Keratinocyte (primary cell): ENCODE measurements at regions not wholly inside any gene's neighbourhood (a gene's known extent, or its start where the extent isn't known, plus 50 kb on each side); places are given as distances from the start of the nearest gene placed in this dataset.

Experiments
- DNase-seq: peaks from one replicate; pipeline ENCODE4 v3.0.0-alpha.2; 2011; ENCODE audit warnings: low read depth, missing footprints, low spot score
- FAIRE-seq: peaks from 2 replicates; lab custom pipeline; 2011; peaks lifted over from hg19 to GRCh38; lab: Jason Lieb, UNC
- H2AFZ ChIP-seq: 2 replicates; pipeline ENCODE4 v1.6.0; 2012; ENCODE audit warnings: low read length, control low read depth, inconsistent platforms; ENCODE audit not compliant: control insufficient read depth
- H3K27ac ChIP-seq: 2 replicates; pipeline ENCODE4 v1.5.1; 2011; ENCODE audit warnings: low read length; ENCODE audit not compliant: control insufficient read depth, insufficient read depth
- H3K27me3 ChIP-seq: 3 replicates; pipeline ENCODE4 v1.6.0; 2011; ENCODE audit warnings: low read length; ENCODE audit not compliant: control insufficient read depth, insufficient read depth; ENCODE audit errors: extremely low read depth
- H3K36me3 ChIP-seq, 2 experiments: 2 replicates in 1 of 2; 3 replicates in 1 of 2; pipeline ENCODE4 v1.5.1; 2011; ENCODE audit warnings: low read length in 2 of 2, mild to moderate bottlenecking in 1 of 2; ENCODE audit not compliant: control insufficient read depth in 2 of 2, insufficient read depth in 2 of 2; ENCODE audit errors: extremely low read depth in 1 of 2
- H3K4me1 ChIP-seq: 3 replicates; pipeline ENCODE4 v1.5.1; 2011; ENCODE audit warnings: low read length; ENCODE audit not compliant: control insufficient read depth, insufficient read depth; ENCODE audit errors: extremely low read depth
- H3K4me2 ChIP-seq: 3 replicates; pipeline ENCODE4 v1.6.0; 2011; ENCODE audit warnings: low read depth, low read length; ENCODE audit not compliant: control insufficient read depth, insufficient read depth; ENCODE audit errors: extremely low read depth
- H3K4me3 ChIP-seq, 3 experiments: fragments of 200-600 bp in 1 of 3; sonication (generic) in 1 of 3; 2 replicates in 2 of 3; 3 replicates in 1 of 3; pipeline ENCODE4 v1.5.1; 2011 to 2016; ENCODE audit warnings: low read length in 3 of 3, mild to moderate bottlenecking in 3 of 3, control low read depth in 2 of 3, inconsistent platforms in 1 of 3, low read depth in 1 of 3, mixed read lengths in 1 of 3, mixed run types in 1 of 3, moderate library complexity in 1 of 3; ENCODE audit not compliant: control insufficient read depth in 2 of 3, insufficient read depth in 2 of 3; ENCODE audit errors: extremely low read depth in 1 of 3
- H3K79me2 ChIP-seq: 2 replicates; pipeline ENCODE4 v1.6.0; 2012; ENCODE audit warnings: low read length; ENCODE audit not compliant: control insufficient read depth, insufficient read depth
- H3K9ac ChIP-seq: 3 replicates; pipeline ENCODE4 v1.6.0; 2011; ENCODE audit warnings: low read length; ENCODE audit not compliant: control insufficient read depth, insufficient read depth; ENCODE audit errors: extremely low read depth
- H3K9me1 ChIP-seq: 3 replicates; pipeline ENCODE4 v1.6.0; 2011; ENCODE audit warnings: low read length; ENCODE audit not compliant: control insufficient read depth, insufficient read depth; ENCODE audit errors: extremely low read depth
- H3K9me3 ChIP-seq: 2 replicates; pipeline ENCODE4 v1.5.1; 2012; ENCODE audit warnings: low read depth, low read length; ENCODE audit not compliant: control insufficient read depth
- H4K20me1 ChIP-seq: 3 replicates; pipeline ENCODE4 v1.6.0; 2011; ENCODE audit warnings: low read length; ENCODE audit not compliant: control insufficient read depth, insufficient read depth; ENCODE audit errors: extremely low read depth
- CTCF ChIP-seq, 3 experiments: IDR thresholded peaks in 1 of 3; conservative IDR thresholded peaks in 1 of 3; optimal IDR thresholded peaks in 1 of 3; 2 replicates in 2 of 3; 3 replicates in 1 of 3; pipeline versions ENCODE3 to v1.5.1; 2011; ENCODE audit warnings: low read length in 3 of 3, mild to moderate bottlenecking in 3 of 3, moderate library complexity in 2 of 3, control low read depth in 1 of 3, inconsistent platforms in 1 of 3; ENCODE audit not compliant: insufficient read depth in 2 of 3; ENCODE audit errors: extremely low read depth in 1 of 3
- EZH2 ChIP-seq: IDR thresholded peaks from one replicate; pipeline ENCODE4 v1.6.1; 2012; ENCODE audit warnings: inconsistent platforms, mild to moderate bottlenecking, low read length, moderate library complexity
- dilution Hi-C: fragments of 300-500 bp; cut with MboI; formaldehyde crosslinking; loops from one replicate; pipeline ENCODE4 v1.7.0; 2020; ENCODE audit warnings: low sequenced_read_pairs; ENCODE audit not compliant: extremely low pct_ligation_motif_present

- dilution Hi-C loops: no loop called here
- H3K36me3 ChIP-seq: no peaks in the 10 kb centered on the region
- no peak for TF ChIP-seq EZH2
- no peak for TF ChIP-seq CTCF (optimal IDR thresholded peaks at IDR 0.05 in 1 of 3, IDR thresholded peaks at IDR 0.05 in 1 of 3, conservative IDR thresholded peaks at IDR 0.05 in 1 of 3; ENCODE audit: extremely low read depth in 1 of 3, insufficient read depth in 2 of 3, low read length in 3 of 3)
Measured at GRCh38 chr20:11714886-11715285, 202.8 kb upstream of the BTBD3 start.

DNA sequence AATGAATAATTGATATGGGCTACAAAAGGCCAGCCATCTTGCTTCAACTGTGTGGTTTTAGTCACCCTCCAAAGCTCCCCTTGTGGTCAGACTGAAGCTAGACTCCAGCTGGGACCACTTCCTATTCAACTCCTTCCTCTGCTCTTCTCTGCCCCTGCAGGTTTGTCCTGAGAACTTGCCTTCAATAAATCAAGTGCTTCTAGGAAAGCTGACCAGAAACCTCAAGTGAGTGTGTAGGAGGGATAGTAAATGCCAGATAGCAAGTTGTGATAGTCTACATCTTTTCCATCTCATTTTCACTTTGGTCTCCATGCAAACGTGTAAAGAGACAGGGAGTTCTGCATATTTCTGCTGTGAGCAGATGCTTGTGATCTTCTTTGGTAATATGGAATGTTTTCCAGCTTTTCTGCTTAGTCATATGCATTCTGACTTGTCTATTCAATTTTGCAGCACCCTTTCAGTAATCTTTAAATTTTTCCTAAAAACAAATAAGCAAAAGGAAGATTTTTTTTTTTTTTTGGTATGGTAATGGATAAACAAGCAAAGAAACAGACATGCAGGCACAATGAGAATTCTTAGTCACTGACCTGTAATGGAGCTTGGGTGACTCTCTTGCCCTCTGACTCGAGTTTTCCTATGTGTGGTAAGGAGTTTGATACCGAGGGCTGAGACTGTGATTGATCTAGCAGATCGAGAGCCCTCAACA, 201.3 kb upstream of the BTBD3 start:
- H3K36me3 ChIP-seq: no peaks in the 10 kb centered on the region
- H3K9me3 ChIP-seq: no peaks in the 10 kb centered on the region
- FAIRE-seq (no peak), DNase-seq (no peak)
- no peaks in the 10 kb centered on the region for H4K20me1 ChIP-seq
- no peak overlapping the region for H3K4me2 ChIP-seq
- H3K79me2 ChIP-seq: no peaks in the 10 kb centered on the region
- H3K9me1 ChIP-seq: no peaks in the 10 kb centered on the region
- no peak overlapping the region for H3K9ac ChIP-seq
- no peaks in the 10 kb centered on the region for H3K27me3 ChIP-seq
- no peaks in the 10 kb centered on the region for H3K4me1 ChIP-seq
- dilution Hi-C loops: no loop called here
- no peak overlapping the region for H3K27ac ChIP-seq
- TF ChIP-seq CTCF (optimal IDR thresholded peaks at IDR 0.05 in 1 of 3, IDR thresholded peaks at IDR 0.05 in 1 of 3, conservative IDR thresholded peaks at IDR 0.05 in 1 of 3; ENCODE audit: extremely low read depth in 1 of 3, insufficient read depth in 2 of 3, low read length in 3 of 3) (peak; percentile 25 to 52 (median 47)), EZH2 (no peak)
- H3K4me3 ChIP-seq: no peak overlapping the region
- H2AFZ ChIP-seq: no peak overlapping the region

More at GRCh38 chr20:11714886-11715285, 202.8 kb upstream of the BTBD3 start:
- Histone ChIP-seq H3K4me2 (no peak overlapping the region), H3K79me2 (no peaks in the 10 kb centered on the region), H4K20me1 (no peaks in the 10 kb centered on the region), H3K27me3 (no peaks in the 10 kb centered on the region), H3K9me1 (no peaks in the 10 kb centered on the region), H3K9ac (no peak overlapping the region), H3K27ac (no peak overlapping the region), H3K4me1 (no peaks in the 10 kb centered on the region), H3K9me3 (no peaks in the 10 kb centered on the region), H3K4me3 (no peak overlapping the region), H2AFZ (no peak overlapping the region)
- FAIRE-seq (no peak), DNase-seq (no peak)
